ENCODE measurements at regions not wholly inside any gene's neighbourhood (a gene's known extent, or its start where the extent isn't known, plus 50 kb on each side); places are given as distances from the start of the nearest gene placed in this dataset.

- Histone ChIP-seq H3K27me3 (replicated peaks; ENCODE audit: insufficient read depth) (no peaks in the 10 kb centered on the region), H3K36me3 (no peaks in the 10 kb centered on the region), H3K27ac (no peak overlapping the region), H3K9me3 (no peaks in the 10 kb centered on the region), H3K4me3 (no peak overlapping the region), H3K4me1 (replicated peaks) (no peaks in the 10 kb centered on the region)
- 72% methylated on average over 2 of the region's 2 CpGs for WGBS
- TF ChIP-seq POLR2A (IDR thresholded peaks at IDR 0.05) (no peak), CTCF (IDR thresholded peaks at IDR 0.05) (no peak)
- intact Hi-C loops (cut with DNase I): no loop called here
- DNase-seq (ENCODE audit: low spot score): no peak
These were observed 270.0 kb upstream of the SOX9 start for GRCh38 chr17:71850812-71851211.

GRCh38 chr17:71855010-71855409 lies 265.8 kb upstream of the SOX9 start:
- no peak for DNase-seq (ENCODE audit: low spot score)
- 77% methylated on average over 4 of the region's 4 CpGs for WGBS
- H3K4me1 ChIP-seq (replicated peaks): no peaks in the 10 kb centered on the region
- intact Hi-C loops (cut with DNase I): no loop called here
- H3K4me3 ChIP-seq: no peak overlapping the region
- TF ChIP-seq POLR2AphosphoS5 (IDR thresholded peaks at IDR 0.05) (no peak), POLR2A (IDR thresholded peaks at IDR 0.05) (no peak), CTCF (IDR thresholded peaks at IDR 0.05) (no peak)
- H3K27me3 ChIP-seq (replicated peaks; ENCODE audit: insufficient read depth): no peaks in the 10 kb centered on the region
- H3K36me3 ChIP-seq: no peaks in the 10 kb centered on the region
- H3K9me3 ChIP-seq: no peaks in the 10 kb centered on the region
- H3K27ac ChIP-seq: no peak overlapping the region

- WGBS: 69% methylated on average over 2 of the region's 2 CpGs
- Histone ChIP-seq H3K36me3 (no peaks in the 10 kb centered on the region), H3K27ac (no peak overlapping the region), H3K4me3 (no peak overlapping the region), H3K27me3 (replicated peaks; ENCODE audit: insufficient read depth) (no peaks in the 10 kb centered on the region), H3K4me1 (replicated peaks) (no peaks in the 10 kb centered on the region), H3K9me3 (no peaks in the 10 kb centered on the region)
- no peak for DNase-seq (ENCODE audit: low spot score)
- no peak for TF ChIP-seq CTCF (IDR thresholded peaks at IDR 0.05)
- no peak for TF ChIP-seq POLR2AphosphoS5 (IDR thresholded peaks at IDR 0.05)
- TF ChIP-seq POLR2A (IDR thresholded peaks at IDR 0.05): no peak
- intact Hi-C loops (cut with DNase I): no loop called here
These were observed 256.1 kb upstream of the SOX9 start for GRCh38 chr17:71864755-71865154.

GRCh38 chr17:71866095-71866494 lies 254.7 kb upstream of the SOX9 start:
- DNase-seq (ENCODE audit: low spot score): no peak
- TF ChIP-seq POLR2AphosphoS5 (IDR thresholded peaks at IDR 0.05) (no peak), CTCF (IDR thresholded peaks at IDR 0.05) (no peak), POLR2A (IDR thresholded peaks at IDR 0.05) (no peak)
- Histone ChIP-seq H3K36me3 (no peaks in the 10 kb centered on the region), H3K27me3 (replicated peaks; ENCODE audit: insufficient read depth) (no peaks in the 10 kb centered on the region), H3K27ac (no peak overlapping the region), H3K9me3 (no peaks in the 10 kb centered on the region), H3K4me3 (no peak overlapping the region), H3K4me1 (replicated peaks) (no peaks in the 10 kb centered on the region)
- intact Hi-C loops (cut with DNase I): no loop called here
- WGBS: 88% methylated on average over 7 of the region's 7 CpGs

GRCh38 chr17:71869293-71869692 lies 251.5 kb upstream of the SOX9 start:
- H3K4me1 ChIP-seq (replicated peaks): no peaks in the 10 kb centered on the region
- no peak for DNase-seq (ENCODE audit: low spot score)
- H3K9me3 ChIP-seq: no peaks in the 10 kb centered on the region
- intact Hi-C loops (cut with DNase I): no loop called here
- H3K36me3 ChIP-seq: no peaks in the 10 kb centered on the region
- H3K27me3 ChIP-seq (replicated peaks; ENCODE audit: insufficient read depth): no peaks in the 10 kb centered on the region
- no peak overlapping the region for H3K27ac ChIP-seq
- TF ChIP-seq POLR2AphosphoS5 (IDR thresholded peaks at IDR 0.05) (no peak), POLR2A (IDR thresholded peaks at IDR 0.05) (no peak), CTCF (IDR thresholded peaks at IDR 0.05) (no peak)
- 69% methylated on average over 4 of the region's 4 CpGs for WGBS
- H3K4me3 ChIP-seq: no peak overlapping the region
